HG03196 (cell line): ENCODE measurements at regions not wholly inside any gene's neighbourhood (a gene's known extent, or its start where the extent isn't known, plus 50 kb on each side); places are given as distances from the start of the nearest gene placed in this dataset.
"Not testable (repeated sequence)": the region's sequence is repeated elsewhere in the genome, so short reads cannot be mapped to it uniquely, and the experiment has no call there.

ENCODE experiments used
- ATAC-seq: cut with Tn5 transposase; IDR thresholded peaks from one replicate; pipeline ENCODE4 v1.9.1; 2021; ENCODE audit not compliant: unreplicated experiment

DNA sequence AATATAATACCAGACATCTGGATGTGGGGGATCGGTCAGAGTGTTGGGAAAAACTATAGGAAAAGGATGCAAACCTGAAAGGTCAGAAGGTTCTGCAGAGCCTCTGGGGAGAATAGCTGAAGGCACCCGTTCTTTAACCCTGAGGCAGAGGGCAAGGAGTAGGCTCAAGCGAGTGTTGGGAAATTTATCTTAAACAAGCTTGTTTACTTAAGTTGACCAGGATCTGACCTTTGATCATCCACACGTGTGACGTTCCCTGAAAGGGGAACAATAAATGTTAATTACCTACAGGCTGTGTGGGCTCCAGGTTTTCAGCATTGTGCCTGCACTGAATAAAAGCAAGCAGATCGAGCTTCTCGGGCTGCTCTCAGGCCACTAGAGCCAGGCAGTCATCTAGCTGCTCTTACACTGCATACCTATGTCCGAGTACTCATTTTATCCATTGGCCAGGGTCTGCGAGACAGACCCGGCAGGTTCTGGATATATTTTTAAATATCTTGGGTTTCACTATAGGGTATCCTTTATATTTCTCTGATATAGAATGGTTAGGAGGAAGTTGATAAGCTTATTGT lies 400.6 kb upstream of the CHST9 start:
- no peak for ATAC-seq

DNA sequence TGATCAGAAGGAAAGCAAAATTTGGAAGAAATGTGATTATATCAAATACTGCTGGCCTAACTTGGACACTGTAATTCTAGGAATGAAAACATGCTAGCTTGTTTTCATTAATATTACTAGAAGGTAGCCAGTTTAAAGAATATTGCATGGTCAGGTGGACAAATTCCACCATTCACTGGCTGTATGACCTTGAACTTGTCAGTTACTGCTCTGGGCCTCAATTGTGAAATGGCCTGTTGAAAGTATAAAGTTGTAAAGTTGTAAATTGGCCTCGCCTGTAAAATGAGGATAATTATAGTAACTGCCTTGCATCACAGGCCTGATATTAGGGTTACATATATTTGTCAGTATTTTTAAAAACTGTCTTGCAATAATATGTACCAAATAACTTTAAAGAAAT lies 398.4 kb upstream of the CHST9 start:
- no peak for ATAC-seq

DNA sequence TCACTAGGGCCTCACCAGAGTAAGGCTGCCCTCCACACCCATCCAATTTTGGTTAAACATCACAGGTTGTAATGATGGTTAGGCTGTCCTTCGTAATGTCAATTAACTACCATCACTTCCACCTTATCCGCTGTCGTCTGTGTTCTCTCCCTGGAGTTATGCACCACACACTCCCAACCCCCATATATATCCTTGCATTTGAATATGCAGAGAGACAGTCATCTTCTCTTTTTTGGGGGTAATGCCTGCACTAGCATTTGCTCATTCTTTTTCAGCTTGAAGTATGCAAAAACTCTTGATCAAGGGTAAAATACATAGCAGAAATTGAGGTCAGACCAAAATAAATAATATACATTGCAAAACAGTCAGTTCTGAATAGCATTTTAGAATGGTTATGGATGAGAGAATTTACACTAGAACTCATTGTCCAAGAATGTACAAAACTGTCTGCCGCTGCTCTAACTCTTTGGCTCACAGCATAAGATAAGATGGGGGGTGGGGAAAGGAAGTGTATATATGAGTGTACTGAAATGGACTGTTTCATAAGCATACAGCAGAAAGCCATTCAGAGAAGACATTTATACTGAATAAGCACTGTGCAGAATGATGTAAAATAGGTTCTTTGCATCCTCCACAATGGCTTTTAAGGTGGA lies 397.8 kb upstream of the CHST9 start:
- ATAC-seq: no peak

DNA sequence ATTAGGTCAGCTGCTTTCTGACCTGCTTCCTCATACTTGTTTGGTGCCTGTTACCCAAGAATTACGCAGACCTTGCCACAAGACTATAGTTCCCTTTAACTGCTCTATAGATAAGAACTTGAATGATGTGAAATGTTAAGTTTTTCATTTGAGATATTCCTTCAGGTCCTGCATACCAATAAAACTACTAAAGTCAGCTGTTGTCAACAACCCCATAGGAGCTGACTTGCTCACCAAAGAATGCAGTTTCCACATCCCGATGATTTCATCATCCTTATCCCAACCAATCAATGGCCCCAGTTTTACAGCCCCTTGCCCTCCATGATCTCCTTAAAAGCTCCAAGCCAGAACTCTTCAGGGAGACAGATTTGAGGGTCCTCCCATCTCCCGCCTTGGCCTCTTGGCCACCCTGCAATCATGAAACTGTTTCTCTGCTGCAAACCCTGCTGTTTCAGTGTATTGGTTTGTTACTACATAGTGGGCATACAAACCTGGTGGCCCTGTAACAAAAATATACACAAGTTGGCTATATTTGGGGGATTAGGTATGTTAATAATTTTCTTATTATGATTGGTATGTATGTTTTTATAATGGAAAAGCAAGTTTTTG lies 396.3 kb upstream of the CHST9 start:
- ATAC-seq: no peak

DNA sequence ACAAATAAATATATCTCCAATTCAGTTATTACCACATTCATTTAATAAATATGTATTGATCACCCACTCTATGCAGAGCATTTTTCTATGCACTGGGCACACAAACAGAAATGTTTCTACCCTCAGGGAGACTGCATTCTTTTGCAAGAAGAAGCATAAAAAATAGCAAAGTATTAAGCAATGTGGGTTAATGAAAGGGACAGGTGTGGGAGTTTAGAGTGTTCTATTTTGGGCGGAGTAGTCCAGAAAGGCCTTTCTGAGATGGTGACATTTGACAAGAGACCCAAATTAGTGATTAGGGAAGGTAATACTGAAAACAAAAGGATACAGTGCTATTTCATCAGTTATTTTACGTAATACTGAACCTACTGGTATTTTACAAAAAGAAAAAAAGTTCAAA lies 394.3 kb upstream of the CHST9 start:
- no peak for ATAC-seq

DNA sequence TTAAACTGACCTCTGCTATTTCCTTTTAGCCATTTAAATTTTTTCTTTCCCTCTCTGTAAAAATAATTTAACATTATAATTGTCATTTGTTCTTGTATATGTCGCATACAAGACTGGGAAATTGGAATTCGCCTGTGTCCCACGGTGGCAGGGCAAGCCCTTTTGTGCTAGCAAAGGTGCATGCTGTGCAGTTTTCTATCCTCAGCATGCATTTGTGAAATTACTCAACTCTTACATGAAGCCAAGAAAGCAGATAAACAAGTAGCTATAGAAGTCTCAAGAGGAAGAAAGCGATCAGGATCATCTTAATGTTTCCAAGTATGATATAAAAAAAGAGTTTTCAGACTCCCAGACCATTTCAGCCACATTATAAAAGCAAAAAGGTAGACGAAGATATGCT lies 392.6 kb upstream of the CHST9 start:
- ATAC-seq: no peak

DNA sequence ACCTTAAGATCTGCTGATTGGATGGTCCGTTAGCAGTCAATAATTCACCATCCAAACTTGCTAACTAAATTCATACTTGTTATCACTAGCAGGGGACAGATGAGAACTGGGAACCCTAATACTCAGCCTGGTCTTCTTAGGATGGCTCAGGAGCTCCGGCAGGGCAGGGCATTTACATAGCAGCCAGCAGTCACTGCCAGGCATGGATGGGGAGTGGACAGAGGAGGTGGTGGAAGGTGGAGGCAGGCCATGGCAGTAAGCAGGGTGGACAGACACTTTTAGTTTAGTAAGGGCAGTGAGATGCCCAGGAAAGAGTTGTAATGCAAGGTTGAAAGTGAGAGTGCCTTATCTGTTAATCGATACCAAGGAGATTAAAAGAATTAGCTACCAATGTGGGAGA lies 392.2 kb upstream of the CHST9 start:
- ATAC-seq: no peak

DNA sequence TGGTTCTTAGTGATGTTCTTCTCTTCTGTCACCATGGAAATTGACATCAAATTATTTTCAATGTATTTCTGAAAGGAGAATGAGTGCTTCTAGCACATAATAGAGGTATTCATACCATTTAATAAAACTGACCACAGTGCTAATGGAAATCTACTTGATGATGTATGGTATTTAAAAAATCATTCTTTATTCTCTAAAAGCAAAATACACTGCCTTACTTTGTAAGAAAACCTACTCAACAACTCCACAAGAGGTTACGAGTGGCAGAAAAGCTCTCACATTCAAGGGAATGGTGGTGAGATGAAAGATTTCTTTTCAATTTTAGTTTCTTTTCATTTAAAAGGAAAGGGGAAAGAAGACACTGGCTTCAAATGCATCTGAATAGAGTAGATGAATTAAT lies 382.3 kb upstream of the CHST9 start:
- no peak for ATAC-seq

DNA sequence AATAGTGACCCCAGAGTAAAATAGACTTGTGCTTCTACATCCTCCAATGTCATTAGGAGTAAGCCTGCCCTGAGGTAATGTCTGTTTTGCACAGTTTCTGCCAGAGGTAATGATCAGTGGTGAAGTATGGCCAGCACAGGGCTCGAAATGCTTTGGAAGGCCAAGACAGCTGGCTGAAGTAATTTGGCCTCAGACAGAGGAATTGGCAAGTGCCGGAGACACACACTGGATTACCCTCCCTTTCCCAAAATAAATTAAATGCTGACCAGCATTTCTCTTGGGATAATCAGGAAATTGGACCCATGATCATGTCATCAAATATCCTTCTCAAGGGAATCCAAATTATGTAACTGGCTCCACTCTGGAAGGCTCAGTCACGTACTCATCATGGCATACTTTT lies 379.0 kb upstream of the CHST9 start:
- no peak for ATAC-seq

DNA sequence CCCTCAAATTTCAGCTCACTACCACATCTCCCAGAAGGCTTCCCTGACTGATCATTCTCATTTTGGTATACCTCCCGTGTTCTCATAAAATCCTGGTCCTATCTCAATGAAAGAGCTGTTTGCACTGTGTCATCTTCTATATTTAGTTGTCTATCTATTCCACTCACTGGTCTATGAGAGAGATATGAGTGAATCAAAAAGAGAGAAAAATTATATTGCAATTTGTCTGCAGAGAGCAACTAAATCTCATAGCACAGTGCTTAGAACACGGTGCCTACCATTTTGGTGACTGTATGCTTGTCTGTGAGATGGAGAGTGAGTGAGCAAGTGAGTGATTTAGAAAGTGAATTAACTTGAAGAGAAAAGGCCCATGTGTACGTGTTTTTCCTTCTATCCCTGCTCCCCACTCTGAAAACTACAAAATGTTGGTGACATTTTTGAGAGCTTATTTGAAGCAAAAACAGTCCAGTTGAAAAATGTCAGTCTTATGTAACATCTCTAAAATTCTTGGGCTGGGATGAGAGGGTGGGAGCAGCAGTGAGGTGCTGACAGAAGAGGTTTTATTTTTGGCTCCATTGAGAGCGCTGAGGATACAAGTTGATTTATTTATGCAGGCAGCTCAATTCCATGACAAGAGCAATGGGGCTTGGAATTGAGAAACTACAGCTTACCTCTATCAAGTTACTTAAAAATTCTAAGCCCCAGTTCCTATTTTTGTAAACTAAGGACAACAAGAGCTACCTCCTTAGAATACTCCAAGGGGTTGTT lies 373.5 kb upstream of the CHST9 start:
- no peak for ATAC-seq

DNA sequence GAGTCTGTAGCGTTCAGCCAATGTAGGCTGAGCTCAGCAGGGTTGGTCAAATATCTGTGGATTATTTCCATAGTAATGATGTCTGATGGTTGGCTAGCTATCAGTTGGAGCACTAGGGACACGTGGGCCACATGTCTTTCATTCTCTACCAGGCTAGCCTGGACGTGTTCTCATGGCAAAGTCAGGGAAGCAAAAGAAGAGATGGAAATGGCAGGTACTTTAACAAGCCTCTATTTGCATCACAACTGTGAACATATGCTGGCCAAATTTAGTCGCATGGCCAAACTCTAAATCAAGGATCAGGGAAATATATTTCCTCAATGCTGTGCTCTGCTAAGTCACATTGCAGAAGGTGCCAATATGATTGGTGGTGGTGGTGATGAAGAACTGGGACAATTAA lies 371.6 kb upstream of the CHST9 start:
- ATAC-seq: no peak

DNA sequence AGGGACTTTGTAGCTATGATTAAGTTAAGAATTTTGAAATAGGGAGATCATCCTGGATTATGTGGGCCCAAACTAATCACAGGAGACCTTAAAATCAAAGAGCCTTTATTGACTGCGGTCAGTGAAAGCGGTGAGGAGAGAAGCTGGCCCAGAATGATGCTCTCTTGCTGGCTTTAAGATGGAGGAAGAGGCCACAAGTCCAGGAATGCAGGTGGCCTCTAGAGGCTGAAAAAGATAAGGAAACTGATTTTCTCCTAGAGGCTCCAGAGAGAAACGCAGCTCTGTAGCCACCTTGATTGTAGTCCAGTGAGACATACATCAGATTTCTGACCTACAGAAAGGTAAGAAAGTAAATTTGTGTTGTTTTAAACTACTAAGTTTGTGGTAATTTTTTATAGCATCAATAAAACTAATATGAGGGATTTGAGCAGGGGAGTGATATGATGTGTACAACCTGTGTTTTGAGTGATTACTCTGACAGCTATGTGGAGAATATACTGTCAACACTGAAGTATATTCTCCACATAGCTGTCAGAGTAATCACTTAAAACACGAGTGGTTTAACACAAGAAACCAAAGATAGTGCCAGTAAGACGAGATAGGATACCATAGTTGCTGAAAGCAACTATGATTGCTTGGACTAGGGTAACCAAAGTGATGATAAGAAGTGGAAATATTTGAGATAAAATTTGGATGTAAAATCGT lies 364.4 kb upstream of the CHST9 start:
- ATAC-seq: no peak

DNA sequence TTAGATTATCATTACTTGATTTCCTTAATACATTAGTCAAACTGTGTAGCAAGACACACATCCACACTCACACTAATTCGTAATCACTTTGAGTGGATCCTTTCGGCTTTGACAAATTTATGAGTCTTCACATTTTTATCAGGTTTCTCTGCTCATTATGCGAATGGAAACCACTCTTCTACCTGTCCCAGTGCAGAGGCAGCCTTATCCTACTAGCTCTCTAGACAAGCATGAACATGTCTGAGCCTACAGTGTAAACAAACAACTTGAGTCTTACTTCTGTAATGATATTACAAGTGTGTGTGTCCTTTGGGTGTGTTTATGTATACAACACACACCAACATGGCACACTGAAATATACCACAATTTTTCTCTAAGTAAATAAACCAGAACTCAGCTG lies 361.9 kb upstream of the CHST9 start:
- no peak for ATAC-seq

DNA sequence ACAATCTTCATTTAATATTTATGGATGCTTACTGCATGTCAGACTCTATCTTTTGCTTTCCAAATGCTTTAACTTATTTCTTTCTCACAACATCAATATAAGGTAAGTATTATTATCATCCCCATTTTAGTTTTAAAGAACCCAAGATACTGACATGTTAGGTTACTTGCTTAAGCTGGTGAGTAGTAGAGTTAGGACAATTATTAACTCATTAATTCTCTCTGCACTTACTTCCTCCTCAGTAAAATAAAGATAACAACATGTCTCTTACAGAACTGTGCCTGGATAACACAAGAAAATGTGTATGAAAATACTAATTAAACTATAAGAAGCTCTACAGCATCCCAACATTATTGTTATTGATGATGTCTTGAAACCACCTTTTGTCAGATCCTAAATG lies 359.1 kb upstream of the CHST9 start:
- ATAC-seq: no peak

DNA sequence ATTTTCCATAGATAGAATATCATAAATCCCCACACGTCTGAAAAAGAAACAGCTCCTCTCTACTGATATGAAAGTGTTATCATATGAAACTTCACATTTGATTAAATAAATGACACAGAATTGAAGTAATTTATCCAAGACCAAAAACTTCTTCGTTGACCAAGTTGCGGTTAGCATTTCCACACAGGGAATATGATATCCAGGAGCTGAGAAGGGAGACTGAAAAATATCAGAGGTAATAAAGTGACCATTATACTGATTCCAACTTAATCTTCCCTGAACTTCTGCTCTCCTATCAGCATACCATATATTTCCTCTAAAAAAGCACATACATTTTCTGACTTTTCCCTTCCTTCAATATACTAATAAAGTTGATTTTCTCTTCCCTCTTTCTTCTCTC lies 356.2 kb upstream of the CHST9 start:
- ATAC-seq: no peak

DNA sequence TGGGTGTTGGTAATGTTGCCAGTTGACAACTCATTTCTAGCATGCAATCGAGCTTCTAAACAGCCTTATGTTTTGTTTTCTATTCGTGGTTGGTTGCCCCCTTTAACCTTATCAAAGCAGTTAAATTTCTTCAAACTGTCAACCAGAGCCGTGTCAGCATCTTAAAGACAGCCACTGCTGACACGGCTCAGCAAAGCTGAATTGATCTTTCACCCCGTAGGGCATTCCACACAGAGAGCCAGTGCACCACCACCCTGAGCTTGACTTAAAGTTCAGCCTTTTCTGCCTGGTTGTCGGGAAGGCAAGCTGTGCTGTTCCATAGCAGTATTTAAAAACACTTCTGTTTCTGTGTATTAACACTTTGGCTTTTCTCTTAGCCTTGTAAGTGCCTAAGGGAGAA lies 355.0 kb upstream of the CHST9 start:
- no peak for ATAC-seq

DNA sequence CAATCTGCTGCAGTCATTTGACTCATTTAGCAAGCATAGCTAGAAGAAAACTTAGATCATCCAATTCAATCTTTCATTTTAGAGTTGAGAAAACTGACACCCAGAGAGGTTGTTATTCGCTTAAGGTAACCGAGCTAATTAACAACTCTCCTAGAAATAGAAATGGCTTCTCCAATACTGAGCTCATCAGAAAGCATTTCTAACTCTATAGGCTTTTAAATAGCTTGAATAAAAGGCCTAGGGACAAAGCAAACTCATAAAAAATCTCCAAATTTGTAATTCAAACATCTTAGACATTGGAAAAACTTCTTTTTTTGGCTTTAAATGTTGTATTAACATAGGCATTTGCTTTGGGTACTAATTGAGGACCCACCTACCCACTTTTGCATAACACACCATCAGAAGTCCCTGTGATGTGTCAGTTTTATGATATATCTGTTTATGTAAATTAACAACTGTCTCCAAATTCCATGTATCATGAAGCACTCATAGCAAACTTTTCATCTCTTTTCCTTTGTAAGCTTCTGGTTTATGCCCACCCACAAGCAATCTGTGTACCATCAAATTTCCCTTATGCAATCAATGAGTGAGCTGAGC lies 343.9 kb upstream of the CHST9 start:
- no peak for ATAC-seq

DNA sequence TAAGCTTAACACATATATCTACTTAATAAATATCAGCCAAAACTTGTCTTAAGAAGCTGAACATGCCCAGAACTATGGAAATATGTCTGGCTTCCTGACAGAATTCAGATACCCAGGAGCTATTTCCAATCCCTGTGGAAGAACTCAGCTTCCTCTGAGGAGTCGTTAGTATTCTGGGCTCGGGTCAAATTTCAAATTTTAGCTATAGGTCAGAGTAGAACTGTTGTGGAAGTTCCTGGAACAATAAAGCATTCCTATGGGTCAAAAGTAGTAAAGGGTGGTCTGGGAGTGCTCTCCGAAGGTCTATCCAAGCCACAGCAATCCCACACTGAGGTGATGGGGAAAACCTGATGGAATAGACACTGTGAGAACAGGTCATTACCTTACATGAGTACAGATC lies 342.7 kb upstream of the CHST9 start:
- ATAC-seq: no peak

DNA sequence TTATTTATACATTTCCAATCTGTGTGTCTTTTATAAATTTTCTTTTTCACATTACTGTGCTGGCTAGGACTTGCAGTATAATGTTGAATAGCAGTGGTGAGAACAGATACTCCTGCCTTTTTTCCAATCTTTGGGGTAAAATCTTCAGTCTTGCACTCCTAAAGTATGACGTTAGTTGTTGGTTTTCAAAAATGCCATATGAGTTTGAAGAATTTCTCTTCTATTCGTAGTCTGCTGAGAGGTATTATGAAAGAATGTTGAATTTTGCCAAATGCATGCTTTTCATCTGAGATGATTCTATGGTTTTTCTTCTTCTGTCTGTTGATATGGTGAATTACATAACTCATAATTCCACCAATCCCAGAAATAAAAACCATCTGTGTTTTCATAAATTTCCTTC lies 335.3 kb upstream of the CHST9 start:
- ATAC-seq: no peak

DNA sequence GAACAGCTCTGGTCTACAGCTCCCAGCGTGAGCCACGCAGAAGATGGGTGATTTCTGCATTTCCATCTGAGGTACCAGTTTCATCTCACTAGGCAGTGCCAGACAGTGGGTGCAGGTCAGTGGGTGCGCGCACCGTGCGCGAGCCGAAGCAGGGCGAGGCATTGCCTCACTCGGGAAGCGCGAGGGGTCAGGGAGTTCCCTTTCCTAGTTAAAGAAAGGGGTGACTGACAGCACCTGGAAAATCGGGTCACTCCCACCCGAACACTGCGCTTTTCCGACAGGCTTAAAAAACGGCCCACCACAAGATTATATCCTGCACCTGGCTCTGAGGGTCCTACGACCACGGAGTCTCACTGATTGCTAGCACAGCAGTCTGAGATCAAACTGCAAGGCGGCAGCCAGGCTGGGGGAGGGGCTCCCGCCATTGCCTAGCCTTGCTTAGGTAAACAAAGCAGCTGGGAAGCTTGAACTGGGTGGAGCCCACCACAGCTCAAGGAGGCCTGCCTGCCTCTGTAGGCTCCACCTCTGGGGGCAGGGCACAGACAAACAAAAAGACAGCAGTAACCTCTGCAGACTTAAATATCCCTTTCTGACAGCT lies 325.0 kb upstream of the CHST9 start:
- ATAC-seq: not testable (repeated sequence)

DNA sequence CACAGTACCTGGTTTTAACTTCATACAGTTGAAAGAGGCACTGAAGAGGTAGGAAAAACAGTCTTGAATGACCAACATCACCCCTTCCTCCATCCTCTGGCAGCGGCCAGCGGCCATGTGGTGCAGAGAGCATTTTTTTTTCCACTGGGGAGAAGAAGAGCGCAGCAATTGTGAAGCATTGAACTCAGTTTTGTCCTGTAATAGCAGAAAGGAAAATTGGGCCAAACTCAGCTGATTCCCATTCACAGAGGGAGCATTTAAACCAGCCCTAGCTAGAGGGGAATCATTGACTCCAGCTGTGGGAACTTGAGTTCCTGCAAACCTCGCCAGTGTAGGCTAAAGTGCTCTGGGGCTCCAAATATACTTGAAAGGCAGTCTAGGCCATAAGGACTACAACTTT lies 316.6 kb upstream of the CHST9 start:
- no peak for ATAC-seq
